Adrenal gland (tissue), 5 donors: ENCODE measurements at regions not wholly inside any gene's neighbourhood (a gene's known extent, or its start where the extent isn't known, plus 50 kb on each side); places are given as distances from the start of the nearest gene placed in this dataset.

Experiments
- POLR2A ChIP-seq, 2 donors: fragments of 450-650 bp; IDR thresholded peaks; one replicate each; pipeline ENCODE4 v1.6.1; 2017; ENCODE audit warnings: antibody characterized with exemption in 2 of 2, mild to moderate bottlenecking in 2 of 2, moderate library complexity in 1 of 2
- TF ChIP-seq, protein P1 (sequence below), 6 experiments: fragments of 450-650 bp in 4 of 6; fragments of 200-600 bp in 2 of 6; sonication (generic) in 1 of 6; IDR thresholded peaks; 1 replicate in 5 of 6; 2 replicates in 1 of 6; pipeline versions ENCODE4 v1.5.1 to v1.8.0; 2016 to 2021; ENCODE audit warnings: antibody characterized with exemption in 6 of 6, mild to moderate bottlenecking in 2 of 6, moderate library complexity in 1 of 6
- donor health status: DM: no; HTN: no; CAD: no.

DNA sequence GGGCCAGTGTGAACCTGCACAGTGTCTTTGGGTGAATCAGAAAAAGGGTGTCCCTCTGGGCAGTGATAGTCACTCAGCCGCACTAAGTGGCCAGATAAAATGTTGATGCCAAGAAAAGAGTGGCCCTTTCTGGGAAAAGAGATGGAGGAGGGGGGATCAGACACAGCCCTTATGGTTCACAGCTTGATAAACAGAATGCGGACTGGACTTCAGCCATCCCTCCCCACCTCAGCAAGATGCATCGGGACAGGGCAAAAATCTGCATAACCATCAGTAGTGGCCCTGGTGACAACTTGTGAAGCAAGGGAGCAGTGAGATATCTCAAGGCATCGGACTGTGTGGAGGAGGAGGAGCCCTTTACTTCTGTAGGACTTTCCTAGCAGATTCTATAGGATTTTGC, 353.8 kb upstream of the PLXNA2 start:
- TF ChIP-seq, protein P1, sequence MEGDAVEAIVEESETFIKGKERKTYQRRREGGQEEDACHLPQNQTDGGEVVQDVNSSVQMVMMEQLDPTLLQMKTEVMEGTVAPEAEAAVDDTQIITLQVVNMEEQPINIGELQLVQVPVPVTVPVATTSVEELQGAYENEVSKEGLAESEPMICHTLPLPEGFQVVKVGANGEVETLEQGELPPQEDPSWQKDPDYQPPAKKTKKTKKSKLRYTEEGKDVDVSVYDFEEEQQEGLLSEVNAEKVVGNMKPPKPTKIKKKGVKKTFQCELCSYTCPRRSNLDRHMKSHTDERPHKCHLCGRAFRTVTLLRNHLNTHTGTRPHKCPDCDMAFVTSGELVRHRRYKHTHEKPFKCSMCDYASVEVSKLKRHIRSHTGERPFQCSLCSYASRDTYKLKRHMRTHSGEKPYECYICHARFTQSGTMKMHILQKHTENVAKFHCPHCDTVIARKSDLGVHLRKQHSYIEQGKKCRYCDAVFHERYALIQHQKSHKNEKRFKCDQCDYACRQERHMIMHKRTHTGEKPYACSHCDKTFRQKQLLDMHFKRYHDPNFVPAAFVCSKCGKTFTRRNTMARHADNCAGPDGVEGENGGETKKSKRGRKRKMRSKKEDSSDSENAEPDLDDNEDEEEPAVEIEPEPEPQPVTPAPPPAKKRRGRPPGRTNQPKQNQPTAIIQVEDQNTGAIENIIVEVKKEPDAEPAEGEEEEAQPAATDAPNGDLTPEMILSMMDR (IDR thresholded peaks at IDR 0.05), result no peak
- TF ChIP-seq POLR2A (IDR thresholded peaks at IDR 0.05), result no peak
